ENCODE measurements at regions not wholly inside any gene's neighbourhood (a gene's known extent, or its start where the extent isn't known, plus 50 kb on each side); places are given as distances from the start of the nearest gene placed in this dataset.

DNA sequence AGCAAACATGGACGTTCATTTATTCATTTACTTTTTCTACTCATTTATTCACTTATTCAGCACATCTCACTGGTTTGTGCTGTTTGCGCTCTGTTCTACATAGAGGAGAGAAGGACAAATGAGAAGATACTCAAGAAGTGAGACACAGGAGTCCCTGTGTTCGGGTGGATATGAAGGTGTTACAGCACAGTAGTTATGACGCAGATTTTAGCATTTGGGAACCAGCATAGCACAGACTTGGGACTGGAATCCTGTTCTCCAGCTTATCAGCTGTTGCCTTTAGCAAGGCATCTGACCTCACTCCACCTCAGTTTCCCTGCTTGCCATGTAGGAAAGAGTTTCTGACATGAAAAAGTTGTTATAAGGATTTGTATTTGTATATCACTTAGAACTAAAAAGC is 430.1 kb downstream of the MAFB start:
- no TSS peak for BruUV-seq (replicated peaks)
- H3K9me1 ChIP-seq (replicated peaks; ENCODE audit: control insufficient read depth, extremely low read depth, insufficient read depth, low read length) = no peaks in the 10 kb centered on the region
- POLR2A ChIA-PET = no interaction called here

DNA sequence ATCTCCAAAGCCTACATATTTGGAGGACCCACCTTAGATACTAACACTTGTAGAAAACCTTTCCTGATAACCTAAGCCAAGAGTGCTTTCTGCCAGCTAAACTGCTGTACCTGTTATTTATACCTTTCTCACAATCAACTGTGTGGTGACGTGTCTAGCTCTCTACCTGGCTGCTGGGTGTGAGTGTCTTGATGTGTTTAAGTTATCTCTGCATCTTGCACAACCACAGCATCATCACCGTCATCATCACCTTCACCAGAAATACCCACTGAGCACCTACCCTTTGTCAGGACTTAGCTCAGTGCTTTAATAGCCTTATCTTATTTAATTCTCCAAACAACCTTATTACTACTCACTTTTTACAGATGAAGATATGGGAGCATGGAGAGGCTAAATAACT is 431.3 kb downstream of the MAFB start:
- FAIRE-seq (no peak), DNase-seq (ENCODE audit: low read depth, low spot score) (no peak)
- intact Hi-C loops (cut with micrococcal nuclease) (no loop called here), dilution Hi-C loops (cut with MboI; ENCODE audit: extremely low pct_ligation_motif_present, low sequenced_read_pairs) (no loop called here)
- no peak overlapping the region for H3K9ac ChIP-seq (replicated peaks; ENCODE audit: extremely low read depth, insufficient read depth, low read length)
- H3K4me2 ChIP-seq (ENCODE audit: insufficient read depth, low read length) = no peak overlapping the region
- no peak overlapping the region for H3K27ac ChIP-seq (ENCODE audit: insufficient read depth, low read depth, low read length)
- no peak for TF ChIP-seq POLR2A (IDR thresholded peaks at IDR 0.05; ENCODE audit: low read depth, low read length)
- BruUV-seq (replicated peaks) = no TSS peak
- H3K27me3 ChIP-seq (ENCODE audit: control insufficient read depth in 2 of 2, insufficient read depth in 2 of 2, low read length in 2 of 2) = peaks cover 0 to 3% of the 10 kb centered on the region in 2 experiments
- ChIA-PET POLR2A (no interaction called here), CTCF (interaction anchor here (1.2 to 1.3 kb wide), 2 partner anchors 10 to 432 kb away, joined by 3 to 4 read pairs; partner anchors contain the start of gene MAFB)
- H3K9me3 ChIP-seq (replicated peaks; ENCODE audit: control insufficient read depth, insufficient read depth, low read length) = no peaks in the 10 kb centered on the region
- no peaks in the 10 kb centered on the region for H3K9me1 ChIP-seq (replicated peaks; ENCODE audit: control insufficient read depth, extremely low read depth, insufficient read depth, low read length)
- no peaks in the 10 kb centered on the region for H3K79me2 ChIP-seq (ENCODE audit: control insufficient read depth, insufficient read depth, low read length)
- no peaks in the 10 kb centered on the region for H3K36me3 ChIP-seq (ENCODE audit: control insufficient read depth in 2 of 2, extremely low read depth in 1 of 2, insufficient read depth in 2 of 2, low read length in 2 of 2)
- no peak overlapping the region for H2AFZ ChIP-seq (ENCODE audit: low read depth, low read length)
- H3K4me3 ChIP-seq (replicated peaks in 1 of 3; ENCODE audit: insufficient read depth in 1 of 3, low read depth in 1 of 3, low read length in 3 of 3) = no peak overlapping the region
- no peaks in the 10 kb centered on the region for H4K20me1 ChIP-seq (replicated peaks; ENCODE audit: control insufficient read depth, extremely low read depth, insufficient read depth, low read length)
- peaks cover 8% of the 10 kb centered on the region for H3K4me1 ChIP-seq (ENCODE audit: control insufficient read depth, extremely low read depth, insufficient read depth, low read length)

More for the DNA sequence above, 430.1 kb downstream of the MAFB start:
- Histone ChIP-seq H2AFZ (ENCODE audit: low read depth, low read length) (no peak overlapping the region), H3K36me3 (ENCODE audit: control insufficient read depth in 2 of 2, extremely low read depth in 1 of 2, insufficient read depth in 2 of 2, low read length in 2 of 2) (no peaks in the 10 kb centered on the region), H3K9me3 (replicated peaks; ENCODE audit: control insufficient read depth, insufficient read depth, low read length) (no peaks in the 10 kb centered on the region), H3K79me2 (ENCODE audit: control insufficient read depth, insufficient read depth, low read length) (no peaks in the 10 kb centered on the region), H3K27me3 (ENCODE audit: control insufficient read depth in 2 of 2, insufficient read depth in 2 of 2, low read length in 2 of 2) (peaks cover 0 to 3% of the 10 kb centered on the region in 2 experiments), H4K20me1 (replicated peaks; ENCODE audit: control insufficient read depth, extremely low read depth, insufficient read depth, low read length) (no peaks in the 10 kb centered on the region), H3K9ac (replicated peaks; ENCODE audit: extremely low read depth, insufficient read depth, low read length) (no peak overlapping the region), H3K27ac (ENCODE audit: insufficient read depth, low read depth, low read length) (no peak overlapping the region), H3K4me3 (replicated peaks in 1 of 3; ENCODE audit: insufficient read depth in 1 of 3, low read depth in 1 of 3, low read length in 3 of 3) (no peak overlapping the region), H3K4me2 (ENCODE audit: insufficient read depth, low read length) (no peak overlapping the region), H3K4me1 (ENCODE audit: control insufficient read depth, extremely low read depth, insufficient read depth, low read length) (peaks cover 8% of the 10 kb centered on the region)
- CTCF ChIA-PET = no interaction called here
- FAIRE-seq (no peak), DNase-seq (ENCODE audit: low read depth, low spot score) (no peak)
- intact Hi-C loops (cut with micrococcal nuclease) (no loop called here), dilution Hi-C loops (cut with MboI; ENCODE audit: extremely low pct_ligation_motif_present, low sequenced_read_pairs) (no loop called here)
- TF ChIP-seq POLR2A (IDR thresholded peaks at IDR 0.05; ENCODE audit: low read depth, low read length) = no peak
- no peak for TF ChIP-seq FOS (IDR thresholded peaks at IDR 0.05; ENCODE audit: borderline replicate concordance, insufficient read depth, low read length)
- no peak for TF ChIP-seq POLR2AphosphoS5 (IDR thresholded peaks at IDR 0.05; ENCODE audit: insufficient read depth, low read depth, low read length)
- no peak for TF ChIP-seq JUN (IDR thresholded peaks at IDR 0.05; ENCODE audit: borderline replicate concordance, insufficient read depth, insufficient read length, low read depth)
- TF ChIP-seq, protein P1, sequence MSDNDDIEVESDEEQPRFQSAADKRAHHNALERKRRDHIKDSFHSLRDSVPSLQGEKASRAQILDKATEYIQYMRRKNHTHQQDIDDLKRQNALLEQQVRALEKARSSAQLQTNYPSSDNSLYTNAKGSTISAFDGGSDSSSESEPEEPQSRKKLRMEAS (IDR thresholded peaks at IDR 0.05; ENCODE audit: insufficient read depth, insufficient read length) = no peak
